Sigmoid colon (tissue), 4 donors: ENCODE measurements at regions not wholly inside any gene's neighbourhood (a gene's known extent, or its start where the extent isn't known, plus 50 kb on each side); places are given as distances from the start of the nearest gene placed in this dataset.

Experiments
- CTCF ChIP-seq, 4 experiments: fragments of 450-650 bp in 3 of 4; fragments of 200-600 bp in 1 of 4; IDR thresholded peaks; one replicate each; pipeline ENCODE4 v1.5.1; 2016 to 2019; ENCODE audit warnings: antibody characterized with exemption in 4 of 4, mild to moderate bottlenecking in 3 of 4, moderate library complexity in 2 of 4
- EP300 ChIP-seq, 4 donors: sonication (generic); formaldehyde crosslinking; IDR thresholded peaks; one replicate each; pipeline ENCODE4 v1.6.1; 2017; ENCODE audit warnings: antibody characterized with exemption in 4 of 4
- POLR2A ChIP-seq, 2 donors: fragments of 450-650 bp; IDR thresholded peaks; one replicate each; pipeline ENCODE4 v1.6.1; 2016; ENCODE audit warnings: antibody characterized with exemption in 2 of 2, mild to moderate bottlenecking in 2 of 2, moderate library complexity in 2 of 2
- POLR2AphosphoS5 ChIP-seq, 4 donors: sonication (generic); formaldehyde crosslinking; IDR thresholded peaks; one replicate each; pipeline ENCODE4 v1.6.1; 2017; ENCODE audit warnings: antibody characterized with exemption in 4 of 4

- TF ChIP-seq CTCF (IDR thresholded peaks at IDR 0.05) (no peak), POLR2A (IDR thresholded peaks at IDR 0.05) (no peak), POLR2AphosphoS5 (IDR thresholded peaks at IDR 0.05) (no peak), EP300 (IDR thresholded peaks at IDR 0.05) (no peak)
Observed at GRCh38 chrX:93594780-93595179, 78.6 kb downstream of the NAP1L3 start.
